ENCODE measurements at regions not wholly inside any gene's neighbourhood (a gene's known extent, or its start where the extent isn't known, plus 50 kb on each side); places are given as distances from the start of the nearest gene placed in this dataset.

DNA sequence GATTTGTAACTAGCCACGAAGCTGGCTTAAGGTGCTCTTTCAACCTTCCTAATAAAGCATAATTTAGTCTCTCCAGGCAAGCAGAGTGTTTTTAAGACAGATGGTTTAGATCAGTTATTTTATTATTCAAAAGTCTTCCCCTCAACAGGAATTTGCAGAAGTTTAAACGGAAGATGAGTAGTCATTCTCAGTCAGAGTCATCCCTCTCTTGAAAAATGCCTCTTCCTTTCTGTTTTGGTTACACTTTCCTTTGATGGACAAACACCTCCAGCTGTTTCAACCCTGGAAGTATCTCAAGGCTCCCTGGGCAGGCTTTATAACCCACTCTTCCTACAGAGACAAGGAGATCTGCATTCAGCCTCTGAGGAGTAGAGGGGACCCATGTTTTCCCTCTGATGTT lies 60.3 kb upstream of the POU2AF2 start:
- no peak overlapping the region for H3K4me3 Mint-ChIP-seq (ENCODE audit: low read depth, unreplicated experiment)
- no TSS peak for BruUV-seq (replicated peaks)
- peaks cover 2% of the 10 kb centered on the region for H3K9me3 Mint-ChIP-seq (ENCODE audit: low read depth, unreplicated experiment)
- intact Hi-C loops (cut with micrococcal nuclease; ENCODE audit: unreplicated experiment): no loop called here
- TF ChIP-seq, protein P1, sequence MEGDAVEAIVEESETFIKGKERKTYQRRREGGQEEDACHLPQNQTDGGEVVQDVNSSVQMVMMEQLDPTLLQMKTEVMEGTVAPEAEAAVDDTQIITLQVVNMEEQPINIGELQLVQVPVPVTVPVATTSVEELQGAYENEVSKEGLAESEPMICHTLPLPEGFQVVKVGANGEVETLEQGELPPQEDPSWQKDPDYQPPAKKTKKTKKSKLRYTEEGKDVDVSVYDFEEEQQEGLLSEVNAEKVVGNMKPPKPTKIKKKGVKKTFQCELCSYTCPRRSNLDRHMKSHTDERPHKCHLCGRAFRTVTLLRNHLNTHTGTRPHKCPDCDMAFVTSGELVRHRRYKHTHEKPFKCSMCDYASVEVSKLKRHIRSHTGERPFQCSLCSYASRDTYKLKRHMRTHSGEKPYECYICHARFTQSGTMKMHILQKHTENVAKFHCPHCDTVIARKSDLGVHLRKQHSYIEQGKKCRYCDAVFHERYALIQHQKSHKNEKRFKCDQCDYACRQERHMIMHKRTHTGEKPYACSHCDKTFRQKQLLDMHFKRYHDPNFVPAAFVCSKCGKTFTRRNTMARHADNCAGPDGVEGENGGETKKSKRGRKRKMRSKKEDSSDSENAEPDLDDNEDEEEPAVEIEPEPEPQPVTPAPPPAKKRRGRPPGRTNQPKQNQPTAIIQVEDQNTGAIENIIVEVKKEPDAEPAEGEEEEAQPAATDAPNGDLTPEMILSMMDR (IDR thresholded peaks at IDR 0.05; ENCODE audit: unreplicated experiment): no peak
- CTCF ChIA-PET: interaction anchor here (1.3 kb wide), 1 partner anchor 17 kb away, joined by 3 read pairs; no protein-coding TSS in a partner anchor
- H3K4me1 Mint-ChIP-seq (ENCODE audit: low read depth, unreplicated experiment): no peaks in the 10 kb centered on the region
- H3K27me3 Mint-ChIP-seq (ENCODE audit: unreplicated experiment): no peaks in the 10 kb centered on the region
- no peak for DNase-seq
- no peaks in the 10 kb centered on the region for H3K36me3 Mint-ChIP-seq (ENCODE audit: insufficient read depth, unreplicated experiment)
- H3K27ac Mint-ChIP-seq (ENCODE audit: unreplicated experiment): no peak overlapping the region

DNA sequence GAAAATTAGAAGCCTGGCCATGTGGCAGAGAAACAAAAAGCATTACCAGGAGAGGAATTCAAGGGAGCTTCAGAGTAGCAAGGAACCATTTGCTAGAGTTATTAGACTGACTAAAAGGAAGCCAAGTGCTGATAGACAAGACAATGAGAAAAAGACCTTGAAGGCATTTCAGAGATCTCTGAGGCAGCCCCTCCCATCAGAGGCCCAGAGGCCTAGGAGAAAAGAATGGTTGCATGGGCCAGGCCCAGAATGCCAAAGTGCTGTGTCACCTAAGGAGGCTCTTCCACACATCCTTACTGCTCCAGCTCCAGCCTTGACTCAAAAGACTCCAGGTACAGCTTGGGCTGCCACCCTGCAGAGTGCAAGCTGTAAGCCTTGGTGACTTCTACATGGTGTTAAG lies 61.8 kb upstream of the POU2AF2 start:
- Mint-ChIP-seq H3K27ac (ENCODE audit: unreplicated experiment) (no peak overlapping the region), H3K36me3 (ENCODE audit: insufficient read depth, unreplicated experiment) (no peaks in the 10 kb centered on the region), H3K27me3 (ENCODE audit: unreplicated experiment) (no peaks in the 10 kb centered on the region), H3K4me3 (ENCODE audit: low read depth, unreplicated experiment) (no peak overlapping the region), H3K4me1 (ENCODE audit: low read depth, unreplicated experiment) (no peaks in the 10 kb centered on the region), H3K9me3 (ENCODE audit: low read depth, unreplicated experiment) (peaks cover 2% of the 10 kb centered on the region)
- no peak for DNase-seq
- intact Hi-C loops (cut with micrococcal nuclease; ENCODE audit: unreplicated experiment): no loop called here
- CTCF ChIA-PET: interaction anchor here (1.3 kb wide), 1 partner anchor 15 kb away, joined by 3 read pairs; no protein-coding TSS in a partner anchor
- no TSS peak for BruUV-seq (replicated peaks)
- TF ChIP-seq, protein P1 (IDR thresholded peaks at IDR 0.05; ENCODE audit: unreplicated experiment): no peak

DNA sequence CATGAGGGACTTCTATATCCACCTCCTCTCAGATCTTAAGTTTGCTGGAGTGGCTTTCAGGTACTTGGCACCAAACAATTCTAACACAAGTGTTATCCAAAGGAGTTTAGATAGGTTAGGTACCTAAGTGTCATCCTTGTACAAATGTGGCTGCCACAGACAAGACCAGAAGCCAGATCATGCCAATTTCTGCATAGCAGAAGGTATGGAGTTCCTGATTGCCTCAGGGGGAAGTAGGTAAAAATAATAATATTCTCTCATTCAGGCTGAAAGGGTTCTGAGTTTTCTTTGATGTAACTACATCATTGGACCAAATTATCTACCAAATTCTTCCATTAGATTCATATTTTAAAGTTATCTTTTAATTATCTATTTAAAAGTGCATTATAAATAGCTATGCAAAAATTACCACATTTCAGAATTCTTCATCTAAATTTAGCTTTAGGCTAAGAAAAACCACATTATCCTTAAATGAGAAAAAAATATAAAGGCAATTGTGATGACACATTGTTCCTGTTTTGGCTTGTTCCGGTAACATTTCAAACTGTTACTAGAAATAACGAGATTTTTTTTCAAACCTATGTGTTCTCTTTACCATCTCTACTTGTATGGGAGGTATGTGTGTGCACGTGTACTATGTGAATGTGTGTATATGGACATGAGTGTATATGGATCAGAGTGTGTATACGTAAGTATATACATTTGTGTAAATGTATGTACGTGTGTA lies 66.2 kb upstream of the POU2AF2 start:
- Mint-ChIP-seq H3K4me3 (ENCODE audit: low read depth, unreplicated experiment) (no peak overlapping the region), H3K9me3 (ENCODE audit: low read depth, unreplicated experiment) (no peaks in the 10 kb centered on the region), H3K4me1 (ENCODE audit: low read depth, unreplicated experiment) (no peaks in the 10 kb centered on the region), H3K36me3 (ENCODE audit: insufficient read depth, unreplicated experiment) (no peaks in the 10 kb centered on the region), H3K27me3 (ENCODE audit: unreplicated experiment) (peaks cover 10% of the 10 kb centered on the region), H3K27ac (ENCODE audit: unreplicated experiment) (no peak overlapping the region)
- BruUV-seq (replicated peaks): no TSS peak
- CTCF ChIA-PET: no interaction called here
- TF ChIP-seq, protein P1 (IDR thresholded peaks at IDR 0.05; ENCODE audit: unreplicated experiment): no peak
- intact Hi-C loops (cut with micrococcal nuclease; ENCODE audit: unreplicated experiment): no loop called here
- DNase-seq: no peak

DNA sequence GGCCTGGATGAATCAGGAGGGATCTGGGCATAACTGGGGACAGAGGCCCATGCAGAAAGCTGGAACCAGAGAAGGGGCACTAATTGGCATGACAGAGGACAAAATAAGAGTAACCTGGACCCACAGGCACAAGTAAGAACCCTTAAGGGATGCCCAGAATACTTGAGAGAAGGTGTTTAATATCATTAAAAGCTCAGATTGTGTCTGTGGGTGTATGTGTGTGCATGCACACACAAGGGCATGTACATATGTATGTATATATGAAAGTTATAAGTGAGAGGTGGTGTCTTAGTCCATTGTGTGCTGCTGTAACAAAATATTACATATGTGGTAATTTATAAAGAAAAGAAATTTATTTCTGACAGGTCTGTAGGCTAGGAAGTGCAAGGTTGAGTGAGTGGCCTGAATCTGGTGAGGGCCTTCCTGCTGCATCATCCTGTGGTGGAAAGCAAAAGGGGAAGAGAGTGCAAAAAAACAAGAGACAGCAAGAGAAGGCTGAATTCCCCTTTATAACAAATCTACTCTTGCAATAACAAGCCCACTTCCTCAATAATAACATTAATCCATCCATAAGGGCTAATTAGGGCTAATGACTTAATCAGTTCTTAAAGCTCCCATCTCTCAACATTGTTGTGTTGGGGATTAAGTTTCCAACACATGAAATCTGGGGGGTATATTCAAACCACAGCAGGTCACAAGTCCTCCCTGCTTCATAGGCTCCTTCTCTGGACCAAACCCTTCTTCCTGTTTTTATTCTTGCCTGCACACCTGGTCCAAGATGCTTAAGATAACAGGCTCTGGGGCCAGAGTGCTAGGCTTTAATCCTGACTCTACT lies 68.3 kb upstream of the POU2AF2 start:
- Mint-ChIP-seq H3K36me3 (ENCODE audit: insufficient read depth, unreplicated experiment) (no peaks in the 10 kb centered on the region), H3K27ac (ENCODE audit: unreplicated experiment) (no peak overlapping the region), H3K4me1 (ENCODE audit: low read depth, unreplicated experiment) (no peaks in the 10 kb centered on the region), H3K27me3 (ENCODE audit: unreplicated experiment) (peaks cover 10% of the 10 kb centered on the region), H3K4me3 (ENCODE audit: low read depth, unreplicated experiment) (no peak overlapping the region), H3K9me3 (ENCODE audit: low read depth, unreplicated experiment) (no peaks in the 10 kb centered on the region)
- intact Hi-C loops (cut with micrococcal nuclease; ENCODE audit: unreplicated experiment): no loop called here
- TF ChIP-seq, protein P1 (IDR thresholded peaks at IDR 0.05; ENCODE audit: unreplicated experiment): no peak
- DNase-seq: no peak
- CTCF ChIA-PET: interaction anchor here (0.7 kb wide), 1 partner anchor 81 kb away, joined by 6 read pairs; no protein-coding TSS in a partner anchor
- no TSS peak for BruUV-seq (replicated peaks)

All from Calu3 (cell line).